Activated CD4-positive, alpha-beta memory T cell treated with anti-CD3 and anti-CD28 coated beads, Interleukin-2, amount 10 ng/mL, durations not matched to agents 7 days and 5 days (primary cell): ENCODE measurements at regions not wholly inside any gene's neighbourhood (a gene's known extent, or its start where the extent isn't known, plus 50 kb on each side); places are given as distances from the start of the nearest gene placed in this dataset.
"Not testable (repeated sequence)": the region's sequence is repeated elsewhere in the genome, so short reads cannot be mapped to it uniquely, and the experiment has no call there.

Source experiments
- CTCF ChIA-PET: fragments of 350-600 bp; sonication (Branson Sonifier 250); formaldehyde crosslinking; loops from one replicate; lab custom pipeline; 2021; ENCODE audit warnings: antibody characterized with exemption, inconsistent platforms; lab: Charles Lee
- POLR2A ChIA-PET: fragments of 350-600 bp; sonication (Branson Sonifier 250); formaldehyde crosslinking; loops from one replicate; lab custom pipeline; 2021; ENCODE audit warnings: antibody characterized with exemption; lab: Charles Lee
- DNase-seq: peaks from one replicate; pipeline ENCODE4 v3.0.0-alpha.2; 2020
- H3K27ac Mint-ChIP-seq: one replicate; pipeline ENCODE4 v1.8.0; 2021; ENCODE audit warnings: mild to moderate bottlenecking, mixed read lengths
- H3K27me3 Mint-ChIP-seq: one replicate; pipeline ENCODE4 v1.8.0; 2021; ENCODE audit warnings: mixed read lengths
- H3K36me3 Mint-ChIP-seq: one replicate; pipeline ENCODE4 v1.8.0; 2021; ENCODE audit warnings: low read depth, mixed read lengths
- H3K4me1 Mint-ChIP-seq: one replicate; pipeline ENCODE4 v1.8.0; 2021; ENCODE audit warnings: mixed read lengths
- H3K4me3 Mint-ChIP-seq: one replicate; pipeline ENCODE4 v1.8.0; 2021; ENCODE audit warnings: mild to moderate bottlenecking, mixed read lengths
- H3K9me3 Mint-ChIP-seq: one replicate; pipeline ENCODE4 v1.8.0; 2021; ENCODE audit warnings: mixed read lengths

DNA sequence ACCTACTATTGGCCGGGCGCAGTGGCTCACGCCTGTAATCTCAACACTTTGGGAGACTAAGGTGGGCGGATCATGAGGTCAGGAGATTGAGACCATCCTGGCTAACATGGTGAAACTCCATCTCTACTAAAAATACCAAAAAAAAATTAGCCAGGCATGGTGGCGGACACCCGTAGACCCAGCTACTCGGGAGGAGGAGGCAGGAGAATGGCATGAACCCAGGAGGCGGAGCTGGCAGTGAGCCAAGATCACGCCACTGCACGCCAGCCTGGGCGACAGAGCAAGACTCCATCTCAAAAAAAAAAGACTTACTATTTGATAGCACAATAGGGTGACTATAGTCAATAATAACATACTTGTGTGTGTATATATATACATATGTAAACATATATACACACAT is 92.7 kb upstream of the EEPD1 start:
- H3K27me3 Mint-ChIP-seq, H3K36me3 Mint-ChIP-seq, H3K4me3 Mint-ChIP-seq, DNase-seq, H3K9me3 Mint-ChIP-seq, CTCF ChIA-PET, H3K27ac Mint-ChIP-seq, POLR2A ChIA-PET, H3K4me1 Mint-ChIP-seq: not testable (repeated sequence)

DNA sequence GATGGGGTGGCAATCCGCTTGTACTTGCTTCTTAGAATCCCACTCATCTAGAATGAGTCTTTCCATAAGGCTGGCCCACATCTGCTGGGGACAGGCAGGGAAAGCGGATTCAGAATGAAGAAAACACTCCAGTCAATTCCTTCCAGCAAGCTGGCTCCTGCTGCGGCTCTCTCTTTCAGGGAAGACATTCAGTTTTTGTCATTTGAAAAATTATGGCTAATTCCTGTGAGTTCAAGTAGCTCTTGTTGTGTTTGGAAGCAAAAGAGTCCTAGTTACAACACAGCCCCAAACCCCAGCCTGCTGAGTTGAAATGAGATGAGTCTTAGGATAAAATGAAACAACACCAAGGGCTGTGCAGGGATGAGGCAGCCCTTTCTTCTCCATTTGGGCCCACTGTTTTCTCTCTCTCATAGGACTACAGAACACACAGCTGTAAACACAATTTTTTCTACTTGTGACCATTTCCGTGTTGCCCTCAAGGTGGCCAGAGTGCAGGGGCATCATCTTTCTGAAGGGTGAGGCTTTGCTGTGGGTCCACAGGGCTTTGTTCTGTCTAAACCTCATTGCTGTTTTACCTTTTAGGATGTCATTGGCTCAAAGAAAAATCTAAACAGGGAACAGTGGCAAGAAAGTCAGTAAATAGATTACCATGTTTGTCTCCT is 90.8 kb upstream of the EEPD1 start:
- H3K36me3 Mint-ChIP-seq: no peaks in the 10 kb centered on the region
- H3K9me3 Mint-ChIP-seq: no peaks in the 10 kb centered on the region
- no peak overlapping the region for H3K4me3 Mint-ChIP-seq
- peaks cover 4% of the 10 kb centered on the region for H3K27me3 Mint-ChIP-seq
- CTCF ChIA-PET: no interaction called here
- no peaks in the 10 kb centered on the region for H3K4me1 Mint-ChIP-seq
- POLR2A ChIA-PET: no interaction called here
- DNase-seq: no peak
- no peak overlapping the region for H3K27ac Mint-ChIP-seq

DNA sequence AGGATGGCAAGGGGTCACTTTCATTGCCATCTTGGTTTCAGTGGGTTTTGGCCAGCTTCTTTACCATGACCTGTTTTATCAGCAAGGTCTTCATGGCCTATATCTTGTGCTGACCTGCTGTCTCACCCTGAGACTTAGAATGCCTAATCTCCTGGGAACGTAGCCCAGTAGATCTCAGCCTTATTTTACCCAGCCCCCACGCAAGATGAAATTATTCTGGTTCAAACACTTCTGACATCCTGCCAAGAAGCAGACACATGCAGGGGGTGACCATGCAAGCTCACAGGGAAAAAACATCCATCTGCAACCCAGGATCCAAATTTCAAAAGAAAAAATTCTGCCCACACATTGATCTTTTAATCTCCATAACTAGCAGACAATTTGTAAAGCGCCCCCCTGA is 88.4 kb upstream of the EEPD1 start:
- Mint-ChIP-seq H3K36me3 (no peaks in the 10 kb centered on the region), H3K27ac (no peak overlapping the region), H3K9me3 (no peaks in the 10 kb centered on the region), H3K27me3 (peaks cover 2% of the 10 kb centered on the region), H3K4me3 (no peak overlapping the region), H3K4me1 (no peaks in the 10 kb centered on the region)
- ChIA-PET CTCF (no interaction called here), POLR2A (no interaction called here)
- DNase-seq: no peak

DNA sequence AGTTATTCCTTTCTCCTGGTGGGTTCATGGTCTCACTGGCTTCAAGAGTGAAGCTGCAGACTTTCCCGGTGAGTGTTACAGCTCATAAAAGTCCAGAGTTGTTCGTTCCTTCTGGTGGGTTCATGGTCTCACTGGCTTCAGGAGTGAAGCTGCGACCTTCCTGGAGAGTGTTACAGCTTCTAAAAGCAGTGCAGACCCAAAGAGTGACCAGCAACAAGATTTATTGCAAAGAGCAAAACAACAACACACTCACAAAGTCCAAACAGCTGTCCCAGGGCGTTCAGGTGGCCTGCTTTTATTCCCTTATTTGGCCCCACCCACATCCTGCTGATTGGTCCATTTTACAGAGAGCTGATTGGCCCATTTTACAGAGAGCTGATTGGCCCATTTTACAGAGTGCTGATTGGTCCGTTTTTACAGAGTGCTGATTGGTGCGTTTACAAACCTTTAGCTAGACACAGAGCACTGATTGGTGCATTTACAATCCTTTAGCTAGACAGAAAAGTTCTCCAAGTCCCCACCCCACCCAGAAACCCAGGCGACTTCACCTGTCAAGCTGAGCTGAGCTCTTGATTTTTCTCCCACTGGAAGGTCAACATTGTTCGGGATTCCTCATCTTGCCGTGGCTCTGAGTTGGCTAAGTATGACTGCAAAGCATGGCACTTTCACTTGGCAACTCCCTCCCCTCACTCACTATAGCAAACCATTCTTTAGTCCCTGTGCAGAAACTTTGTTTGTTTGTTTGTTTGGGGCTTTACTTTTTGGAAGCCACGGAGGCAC is 87.3 kb upstream of the EEPD1 start:
- H3K4me3 Mint-ChIP-seq, H3K27ac Mint-ChIP-seq, H3K9me3 Mint-ChIP-seq, H3K4me1 Mint-ChIP-seq, H3K36me3 Mint-ChIP-seq, DNase-seq, CTCF ChIA-PET, H3K27me3 Mint-ChIP-seq, POLR2A ChIA-PET: not testable (repeated sequence)

DNA sequence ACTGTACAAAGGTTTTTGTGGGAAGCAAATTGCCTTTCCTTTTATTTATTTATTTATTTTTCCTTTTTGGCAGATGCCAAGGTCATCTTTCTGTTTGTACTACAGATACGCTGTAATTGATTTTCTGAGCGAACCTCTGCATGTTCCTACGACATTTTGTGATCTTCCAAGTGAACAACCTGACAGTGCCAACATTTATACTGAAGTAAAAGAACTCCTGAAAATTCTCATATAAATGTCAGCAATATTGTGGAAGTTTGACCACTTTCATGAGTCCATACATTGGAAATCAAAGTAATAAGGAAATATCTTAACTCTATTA is 86.8 kb upstream of the EEPD1 start:
- ChIA-PET CTCF (no interaction called here), POLR2A (no interaction called here)
- peaks cover 2% of the 10 kb centered on the region for H3K27me3 Mint-ChIP-seq
- no peaks in the 10 kb centered on the region for H3K36me3 Mint-ChIP-seq
- DNase-seq: no peak
- no peaks in the 10 kb centered on the region for H3K9me3 Mint-ChIP-seq
- no peak overlapping the region for H3K27ac Mint-ChIP-seq
- no peak overlapping the region for H3K4me3 Mint-ChIP-seq
- no peaks in the 10 kb centered on the region for H3K4me1 Mint-ChIP-seq

DNA sequence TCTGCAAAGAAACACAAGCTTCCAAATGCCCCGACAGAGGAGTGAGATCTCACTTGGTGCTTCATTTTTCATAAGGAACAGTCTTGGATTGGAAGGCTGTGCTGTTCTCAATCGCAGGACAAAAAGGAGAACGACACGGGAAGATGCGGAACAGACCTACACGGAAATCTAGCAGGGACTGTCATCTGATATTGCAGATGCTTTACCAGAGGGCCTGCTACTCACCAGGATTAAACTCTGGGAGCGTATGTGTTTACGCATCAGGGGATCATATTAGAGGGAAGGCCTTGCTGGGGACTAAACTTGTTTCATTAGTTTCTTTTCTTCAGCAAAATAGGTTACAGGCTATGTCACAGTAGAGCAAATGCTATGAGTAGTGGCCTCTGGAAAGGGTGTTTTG is 82.8 kb upstream of the EEPD1 start:
- Mint-ChIP-seq H3K9me3 (no peaks in the 10 kb centered on the region), H3K27ac (no peak overlapping the region), H3K36me3 (no peaks in the 10 kb centered on the region), H3K4me3 (no peak overlapping the region), H3K4me1 (no peaks in the 10 kb centered on the region), H3K27me3 (peaks cover 8% of the 10 kb centered on the region)
- DNase-seq: no peak
- POLR2A ChIA-PET: no interaction called here
- CTCF ChIA-PET: no interaction called here

DNA sequence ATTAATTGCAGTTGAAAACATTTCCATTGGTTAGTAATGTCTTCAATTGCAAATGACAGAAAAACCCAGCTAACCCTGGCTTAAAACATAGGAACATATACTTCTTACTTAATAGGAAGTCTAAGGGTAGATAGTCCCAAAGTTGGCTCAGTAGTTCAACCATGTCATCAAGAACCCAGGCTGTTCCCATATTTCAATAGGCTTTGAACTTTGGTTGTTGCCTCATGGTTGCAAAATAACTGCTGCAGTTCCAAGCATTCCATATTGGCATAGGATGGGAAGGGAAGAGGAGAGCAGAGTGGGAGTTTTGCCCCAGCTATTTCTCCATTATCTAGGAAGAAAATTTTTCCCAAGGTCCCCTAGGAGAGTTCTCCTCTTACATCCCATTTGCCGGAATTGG is 81.4 kb upstream of the EEPD1 start:
- H3K9me3 Mint-ChIP-seq: no peaks in the 10 kb centered on the region
- no peaks in the 10 kb centered on the region for H3K4me1 Mint-ChIP-seq
- DNase-seq: no peak
- H3K27ac Mint-ChIP-seq: no peak overlapping the region
- H3K36me3 Mint-ChIP-seq: no peaks in the 10 kb centered on the region
- ChIA-PET CTCF (no interaction called here), POLR2A (no interaction called here)
- peaks cover 8% of the 10 kb centered on the region for H3K27me3 Mint-ChIP-seq
- H3K4me3 Mint-ChIP-seq: no peak overlapping the region

DNA sequence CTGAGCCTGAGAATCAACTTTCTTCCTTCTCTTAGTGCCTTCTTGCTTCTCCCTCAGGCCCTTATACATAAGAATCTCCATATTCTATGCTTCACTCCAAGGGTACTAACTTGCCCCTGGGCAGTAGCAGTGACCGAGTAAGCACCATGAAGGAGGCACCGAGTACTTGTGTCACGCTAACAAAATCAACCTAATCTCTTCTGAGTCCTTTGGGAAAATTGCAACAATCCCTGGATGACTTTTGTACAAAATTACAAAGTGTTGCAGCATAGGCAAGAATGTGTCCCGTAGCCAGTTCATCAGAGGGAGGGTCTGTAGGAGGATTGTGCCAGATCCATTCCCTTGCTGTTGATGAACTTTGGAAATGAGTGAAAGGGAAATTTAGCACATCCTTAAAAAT is 80.4 kb upstream of the EEPD1 start:
- peaks cover 8% of the 10 kb centered on the region for H3K27me3 Mint-ChIP-seq
- no peaks in the 10 kb centered on the region for H3K36me3 Mint-ChIP-seq
- no peaks in the 10 kb centered on the region for H3K4me1 Mint-ChIP-seq
- H3K4me3 Mint-ChIP-seq: no peak overlapping the region
- DNase-seq: no peak
- CTCF ChIA-PET: no interaction called here
- no peak overlapping the region for H3K27ac Mint-ChIP-seq
- POLR2A ChIA-PET: no interaction called here
- no peaks in the 10 kb centered on the region for H3K9me3 Mint-ChIP-seq

DNA sequence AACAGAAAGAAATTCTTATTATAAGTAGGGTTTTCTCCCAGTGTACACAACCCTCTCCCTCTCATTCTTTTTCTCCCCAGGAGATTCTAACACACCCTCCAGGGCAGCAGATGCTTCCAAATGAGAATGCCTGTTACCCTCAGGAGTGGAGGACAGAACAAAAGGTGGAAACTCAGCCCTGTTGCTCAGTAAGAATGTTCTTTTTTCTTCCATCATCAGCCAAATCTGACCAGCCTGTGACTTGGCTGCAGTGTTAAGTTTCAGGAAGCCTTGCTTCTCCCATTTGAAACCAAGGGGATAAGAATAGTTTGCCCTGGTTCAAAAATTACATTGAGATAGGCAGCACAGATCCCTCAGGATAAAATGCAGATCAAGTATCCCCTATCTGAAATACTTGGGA is 77.5 kb upstream of the EEPD1 start:
- Mint-ChIP-seq H3K36me3 (no peaks in the 10 kb centered on the region), H3K4me3 (no peak overlapping the region), H3K9me3 (no peaks in the 10 kb centered on the region), H3K27ac (no peak overlapping the region), H3K27me3 (peaks cover 6% of the 10 kb centered on the region), H3K4me1 (no peaks in the 10 kb centered on the region)
- ChIA-PET CTCF (interaction anchor here (1.2 kb wide), 1 partner anchor 20 kb away, joined by 3 read pairs; no protein-coding TSS in a partner anchor), POLR2A (no interaction called here)
- DNase-seq: no peak

DNA sequence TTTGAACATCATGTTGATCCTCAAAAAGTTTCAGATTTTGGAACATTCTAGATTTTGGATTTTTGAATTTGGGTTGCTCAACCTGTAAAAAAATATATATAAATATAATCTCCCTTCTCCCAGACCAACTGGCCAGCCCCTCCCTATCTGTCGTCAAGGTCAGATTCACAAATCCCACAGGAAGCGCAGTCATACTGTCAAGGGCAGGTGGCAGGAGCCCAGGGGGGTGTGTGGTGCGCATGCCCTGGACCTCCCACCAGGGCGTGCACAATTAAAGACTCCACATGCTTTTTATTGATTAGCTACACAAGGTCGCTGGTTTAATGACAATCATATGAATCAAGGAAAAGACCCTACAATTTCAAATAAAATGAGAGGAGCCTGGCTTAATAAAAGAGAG is 77.0 kb upstream of the EEPD1 start:
- H3K36me3 Mint-ChIP-seq: no peaks in the 10 kb centered on the region
- H3K9me3 Mint-ChIP-seq: no peaks in the 10 kb centered on the region
- ChIA-PET POLR2A (no interaction called here), CTCF (no interaction called here)
- H3K4me1 Mint-ChIP-seq: no peaks in the 10 kb centered on the region
- peaks cover 6% of the 10 kb centered on the region for H3K27me3 Mint-ChIP-seq
- no peak for DNase-seq
- no peak overlapping the region for H3K4me3 Mint-ChIP-seq
- no peak overlapping the region for H3K27ac Mint-ChIP-seq

DNA sequence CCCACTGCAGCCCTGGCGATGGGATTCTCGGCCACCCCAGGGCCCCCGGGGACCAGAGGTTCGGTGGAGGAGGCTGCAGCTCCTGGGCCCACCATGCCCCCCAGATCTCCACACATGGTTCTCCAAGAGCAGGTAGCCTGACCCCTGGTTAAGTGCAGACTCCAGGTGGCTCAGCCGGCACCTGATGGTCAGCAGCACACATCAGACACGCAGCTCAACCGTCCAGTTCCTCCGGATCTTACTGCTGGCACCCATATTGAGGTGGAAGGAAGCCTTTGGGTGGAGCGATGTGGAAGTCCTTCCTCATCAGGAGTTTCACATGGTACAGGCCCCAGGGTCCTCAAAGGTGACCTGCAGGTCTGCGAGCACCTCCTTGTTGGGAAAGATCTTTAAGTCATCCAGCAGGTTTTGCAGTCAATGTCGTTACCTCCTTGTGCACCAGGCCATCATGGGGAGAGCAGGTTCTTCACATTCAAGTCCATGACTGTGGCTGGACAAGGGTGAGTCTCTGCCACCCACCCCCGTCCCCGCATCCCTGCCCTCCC is 74.2 kb upstream of the EEPD1 start:
- peaks cover 4% of the 10 kb centered on the region for H3K27me3 Mint-ChIP-seq
- POLR2A ChIA-PET: no interaction called here
- no peak overlapping the region for H3K4me3 Mint-ChIP-seq
- no peak overlapping the region for H3K27ac Mint-ChIP-seq
- H3K9me3 Mint-ChIP-seq: no peaks in the 10 kb centered on the region
- DNase-seq: no peak
- CTCF ChIA-PET: no interaction called here
- no peaks in the 10 kb centered on the region for H3K36me3 Mint-ChIP-seq
- no peaks in the 10 kb centered on the region for H3K4me1 Mint-ChIP-seq

DNA sequence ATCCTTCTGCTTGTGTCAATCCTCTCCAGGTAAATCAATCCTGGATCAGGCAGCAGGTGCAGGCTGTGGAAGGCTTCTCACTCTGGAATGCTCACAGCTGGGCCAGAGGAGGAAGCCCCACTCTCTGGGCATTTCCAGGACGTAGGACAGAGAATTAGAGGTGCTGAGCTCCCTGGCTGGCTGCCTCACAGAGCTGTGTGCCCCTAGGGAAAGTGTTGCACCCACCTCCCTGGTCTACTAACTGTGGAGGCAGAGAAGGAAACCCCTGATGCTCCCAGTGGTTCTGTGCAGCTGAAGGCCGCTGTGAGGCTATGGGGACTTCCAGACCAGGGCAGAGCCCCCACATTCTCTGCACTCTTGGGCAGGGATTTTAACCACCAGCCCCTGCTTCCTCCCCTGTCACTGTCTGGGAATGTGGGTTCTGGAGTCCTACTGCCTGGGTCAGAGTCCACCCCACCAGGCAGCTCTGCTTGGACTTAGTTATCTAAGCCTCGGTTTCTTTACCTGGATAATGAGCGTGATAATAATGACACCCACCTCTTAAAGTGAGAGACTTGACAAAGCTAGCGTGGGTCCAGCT is 73.5 kb upstream of the EEPD1 start:
- ChIA-PET POLR2A (no interaction called here), CTCF (no interaction called here)
- no peaks in the 10 kb centered on the region for H3K9me3 Mint-ChIP-seq

DNA sequence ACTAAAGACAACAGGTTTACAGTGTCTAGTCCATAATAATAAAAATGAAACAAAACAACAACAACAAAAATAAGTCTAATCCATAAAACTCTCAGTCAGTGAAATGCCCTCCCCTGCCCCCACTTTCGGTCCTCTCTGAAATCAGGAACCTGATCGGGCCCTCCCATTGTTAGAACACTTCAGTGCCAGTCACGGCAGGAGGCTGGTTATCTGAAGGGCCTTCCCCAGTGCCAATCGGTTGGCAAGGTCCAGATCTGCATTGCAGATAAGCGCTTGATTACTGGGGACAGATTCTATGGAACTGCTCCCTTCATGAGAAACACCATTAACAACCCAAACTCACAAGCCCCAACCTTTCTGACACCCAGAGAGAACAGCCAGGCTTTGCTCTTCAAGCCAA is 72.2 kb upstream of the EEPD1 start:
- CTCF ChIA-PET: no interaction called here
- Mint-ChIP-seq H3K27ac (no peak overlapping the region), H3K4me1 (no peaks in the 10 kb centered on the region), H3K27me3 (no peaks in the 10 kb centered on the region), H3K36me3 (no peaks in the 10 kb centered on the region), H3K9me3 (no peaks in the 10 kb centered on the region), H3K4me3 (no peak overlapping the region)
- POLR2A ChIA-PET: no interaction called here
- no peak for DNase-seq

More for the DNA sequence above, 73.5 kb upstream of the EEPD1 start:
- Mint-ChIP-seq H3K4me1 (no peaks in the 10 kb centered on the region), H3K27me3 (peaks cover 4% of the 10 kb centered on the region), H3K4me3 (no peak overlapping the region), H3K36me3 (no peaks in the 10 kb centered on the region), H3K27ac (no peak overlapping the region)
- DNase-seq: no peak

DNA sequence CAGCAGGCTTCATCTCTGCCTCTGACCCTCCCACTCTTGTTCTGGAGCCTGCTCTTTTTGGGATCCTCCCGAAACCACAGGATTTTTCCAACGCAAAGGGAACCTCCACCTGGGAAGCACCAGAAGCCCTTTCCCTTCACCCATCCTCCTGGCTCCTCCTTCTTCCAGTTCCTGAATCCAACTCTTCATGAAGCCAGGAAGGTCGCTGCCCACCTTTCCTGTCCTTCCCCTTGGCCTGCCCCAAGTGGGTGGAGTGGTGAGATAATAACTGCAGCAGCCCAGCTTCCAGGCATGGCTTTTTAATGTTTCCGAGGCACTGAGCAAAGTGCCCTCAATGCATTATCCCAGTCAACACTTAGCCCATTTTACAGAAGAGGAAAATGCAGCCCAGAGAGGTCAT is 70.8 kb upstream of the EEPD1 start:
- Mint-ChIP-seq H3K36me3 (no peaks in the 10 kb centered on the region), H3K27me3 (no peaks in the 10 kb centered on the region), H3K9me3 (no peaks in the 10 kb centered on the region), H3K4me3 (no peak overlapping the region), H3K4me1 (no peaks in the 10 kb centered on the region), H3K27ac (no peak overlapping the region)
- DNase-seq: no peak
- ChIA-PET POLR2A (no interaction called here), CTCF (no interaction called here)
